WERI-Rb-1 (cell line): ENCODE measurements at regions not wholly inside any gene's neighbourhood (a gene's known extent, or its start where the extent isn't known, plus 50 kb on each side); places are given as distances from the start of the nearest gene placed in this dataset.
A peak's percentile ranks its signal among the peaks of the same experiment; 100 is the strongest.

Experiments
- DNase-seq: peaks from one replicate; pipeline ENCODE4 v3.0.0-alpha.2; 2020
- H3K27ac ChIP-seq: fragments of 250-450 bp; sonication (Bioruptor Pico); 2 replicates; pipeline ENCODE4 v1.5.1; 2020; ENCODE audit warnings: mild to moderate bottlenecking, moderate library complexity
- H3K27me3 ChIP-seq: fragments of 250-450 bp; sonication (Bioruptor Pico); 2 replicates; pipeline ENCODE4 v1.5.1; 2021; ENCODE audit warnings: mild to moderate bottlenecking, low read depth, moderate library complexity; ENCODE audit not compliant: insufficient read depth, severe bottlenecking
- H3K36me3 ChIP-seq: fragments of 250-450 bp; sonication (Bioruptor Pico); 2 replicates; pipeline ENCODE4 v1.5.1; 2020; ENCODE audit warnings: mild to moderate bottlenecking, moderate library complexity
- H3K4me3 ChIP-seq: 2 replicates; pipeline ENCODE4 v1.5.1; 2011; ENCODE audit warnings: low read depth, mild to moderate bottlenecking, control low read depth, low read length
- H3K9me3 ChIP-seq: fragments of 250-450 bp; sonication (Bioruptor Pico); 2 replicates; pipeline ENCODE4 v1.5.1; 2021; ENCODE audit warnings: mild to moderate bottlenecking, moderate library complexity; ENCODE audit not compliant: severe bottlenecking
- CTCF ChIP-seq: IDR thresholded peaks from 2 replicates; pipeline ENCODE4 v1.5.1; 2011; ENCODE audit warnings: low read depth, mild to moderate bottlenecking, control low read depth, inconsistent platforms, low read length

DNA sequence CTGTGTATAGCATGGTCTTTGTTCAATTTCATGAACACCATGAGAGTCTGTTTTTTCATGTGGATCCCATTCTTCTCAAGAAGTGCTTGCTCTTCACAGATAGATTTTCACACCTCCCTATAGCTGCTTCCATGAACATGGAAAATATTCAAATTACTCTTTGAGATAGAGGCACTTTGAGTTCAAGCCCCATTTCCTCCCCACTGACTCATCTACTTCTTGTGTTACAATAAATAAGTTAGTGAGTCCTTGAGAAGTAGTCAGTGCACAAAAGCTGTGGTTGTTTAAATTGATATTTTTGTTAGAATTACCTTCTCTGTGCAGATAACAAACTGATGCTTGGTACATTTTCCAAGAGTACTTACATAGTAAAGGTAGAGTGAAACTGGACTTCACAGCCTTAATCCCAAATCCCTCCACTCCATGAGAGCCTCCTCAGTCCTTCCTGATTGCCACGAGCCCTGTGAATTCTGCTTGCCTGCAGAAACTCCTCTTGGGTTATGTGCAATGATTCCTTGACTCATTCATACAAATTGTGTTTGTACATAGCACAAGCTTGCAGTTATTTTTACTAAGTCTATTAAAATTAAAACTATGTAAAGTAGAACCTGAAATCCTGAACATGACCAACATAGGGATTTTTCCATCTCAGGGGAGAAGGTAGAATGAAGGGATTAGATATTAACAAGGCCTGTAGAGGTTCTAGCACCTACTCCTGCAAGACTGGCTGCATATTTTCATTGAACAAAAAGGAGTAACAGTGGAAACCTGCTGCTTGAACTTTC, 496.2 kb downstream of the TNS3 start:
- H3K36me3 ChIP-seq, result no peaks in the 10 kb centered on the region
- H3K27ac ChIP-seq, result no peak overlapping the region
- TF ChIP-seq CTCF, result no peak
- no peaks in the 10 kb centered on the region for H3K27me3 ChIP-seq
- no peak overlapping the region for H3K4me3 ChIP-seq
- H3K9me3 ChIP-seq, result no peaks in the 10 kb centered on the region
- no peak for DNase-seq

DNA sequence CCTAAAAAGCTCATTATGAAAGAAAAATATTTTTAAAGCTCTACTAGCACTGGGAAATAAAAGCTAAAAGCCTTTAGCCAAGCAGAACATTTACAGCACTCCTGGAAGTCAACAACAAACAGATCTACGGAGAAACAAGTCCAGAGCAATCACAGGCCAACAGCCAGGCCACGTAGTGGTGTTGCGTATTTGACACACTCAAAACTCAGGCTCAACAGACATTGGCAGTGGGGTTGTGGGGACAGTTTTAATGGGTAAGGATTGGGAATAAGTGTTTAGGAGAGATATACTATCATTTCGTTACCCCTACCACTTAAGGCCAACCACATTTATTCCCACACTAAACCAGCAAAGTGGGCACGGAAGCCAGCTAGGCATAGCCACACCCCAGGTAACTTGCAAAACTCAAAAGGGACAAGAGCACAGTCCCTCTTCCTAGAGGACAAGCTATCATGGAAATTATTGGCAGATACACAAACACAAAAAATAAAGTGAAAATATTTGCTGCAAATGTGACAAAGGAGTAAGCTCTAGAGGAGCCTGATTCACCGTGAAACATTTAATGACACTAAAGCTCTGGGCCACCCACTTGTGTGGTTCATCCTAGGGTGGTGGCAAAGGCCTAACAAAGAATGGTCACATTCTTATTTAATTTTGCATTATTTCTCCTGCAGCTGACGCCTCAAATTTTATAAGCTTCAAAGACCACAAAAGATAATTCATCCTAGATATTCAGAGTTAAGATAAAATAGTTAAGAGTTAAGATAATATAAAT, 498.2 kb downstream of the TNS3 start:
- no peak overlapping the region for H3K27ac ChIP-seq
- TF ChIP-seq CTCF, result no peak
- H3K36me3 ChIP-seq, result no peaks in the 10 kb centered on the region
- no peaks in the 10 kb centered on the region for H3K27me3 ChIP-seq
- no peak overlapping the region for H3K4me3 ChIP-seq
- H3K9me3 ChIP-seq, result no peaks in the 10 kb centered on the region
- DNase-seq, result no peak

GRCh38 chr7:47080816-47081215, 501.1 kb downstream of the TNS3 start:
- Histone ChIP-seq H3K27me3 (no peaks in the 10 kb centered on the region), H3K27ac (no peak overlapping the region), H3K36me3 (no peaks in the 10 kb centered on the region), H3K4me3 (no peak overlapping the region), H3K9me3 (no peaks in the 10 kb centered on the region)
- DNase-seq, result peak; percentile 67
- TF ChIP-seq CTCF, result no peak

DNA sequence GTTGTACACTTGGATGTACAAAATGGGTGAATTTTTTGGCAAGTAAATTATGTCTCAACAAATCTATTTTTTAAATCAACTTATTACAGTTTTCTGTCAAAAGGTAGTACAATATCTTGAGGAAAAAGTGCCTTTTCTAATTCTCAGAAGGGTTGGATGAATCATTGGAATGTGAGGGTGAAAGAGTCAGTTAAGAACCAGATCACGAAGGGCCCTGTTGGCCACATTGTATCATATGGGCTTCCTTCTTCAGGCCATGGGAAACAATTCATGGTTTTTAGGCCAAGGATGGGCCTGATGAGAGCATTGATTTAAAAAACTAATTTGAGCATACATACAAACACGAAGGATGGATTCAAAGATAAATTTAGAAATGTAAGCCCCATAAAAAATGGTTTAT, 503.7 kb downstream of the TNS3 start:
- no peak for TF ChIP-seq CTCF
- no peaks in the 10 kb centered on the region for H3K27me3 ChIP-seq
- no peak overlapping the region for H3K4me3 ChIP-seq
- no peaks in the 10 kb centered on the region for H3K9me3 ChIP-seq
- H3K36me3 ChIP-seq, result no peaks in the 10 kb centered on the region
- H3K27ac ChIP-seq, result no peak overlapping the region
- DNase-seq, result no peak

DNA sequence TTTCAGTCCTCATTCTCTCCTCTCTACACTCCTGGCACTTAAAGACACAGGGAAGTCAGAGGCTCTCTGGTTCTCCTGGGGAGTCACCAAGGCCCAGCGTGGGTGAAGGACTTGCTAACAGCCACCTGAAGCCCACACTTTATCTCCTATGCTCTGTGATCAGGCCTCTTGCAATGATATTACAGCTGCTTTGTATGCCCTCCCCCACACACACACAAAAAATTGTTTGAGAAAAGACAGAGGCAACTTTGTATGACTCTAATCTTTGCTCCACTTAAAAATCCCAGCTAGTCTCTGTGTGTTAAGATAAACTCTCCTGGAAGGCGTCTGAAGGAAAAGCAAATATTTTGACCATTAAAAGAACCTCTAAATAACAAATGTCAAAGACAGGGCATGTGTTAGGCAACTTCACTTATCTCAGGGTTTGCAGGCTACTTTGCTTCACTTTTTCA, 507.2 kb downstream of the TNS3 start:
- Histone ChIP-seq H3K36me3 (no peaks in the 10 kb centered on the region), H3K4me3 (no peak overlapping the region), H3K27ac (no peak overlapping the region), H3K27me3 (no peaks in the 10 kb centered on the region), H3K9me3 (no peaks in the 10 kb centered on the region)
- DNase-seq, result no peak
- no peak for TF ChIP-seq CTCF
